Activated T-cell treated with anti-CD3 and anti-CD28 coated beads, Interleukin-2, amount 50 U/mL, for 1 hour (primary cell): ENCODE measurements at regions not wholly inside any gene's neighbourhood (a gene's known extent, or its start where the extent isn't known, plus 50 kb on each side); places are given as distances from the start of the nearest gene placed in this dataset.

Experiments used
- DNase-seq: peaks from one replicate; pipeline ENCODE4 v3.0.0-alpha.2; 2020

- DNase-seq: no peak
Observed at GRCh38 chr10:128694168-128694850, 568.1 kb upstream of the MKI67 start.

DNA sequence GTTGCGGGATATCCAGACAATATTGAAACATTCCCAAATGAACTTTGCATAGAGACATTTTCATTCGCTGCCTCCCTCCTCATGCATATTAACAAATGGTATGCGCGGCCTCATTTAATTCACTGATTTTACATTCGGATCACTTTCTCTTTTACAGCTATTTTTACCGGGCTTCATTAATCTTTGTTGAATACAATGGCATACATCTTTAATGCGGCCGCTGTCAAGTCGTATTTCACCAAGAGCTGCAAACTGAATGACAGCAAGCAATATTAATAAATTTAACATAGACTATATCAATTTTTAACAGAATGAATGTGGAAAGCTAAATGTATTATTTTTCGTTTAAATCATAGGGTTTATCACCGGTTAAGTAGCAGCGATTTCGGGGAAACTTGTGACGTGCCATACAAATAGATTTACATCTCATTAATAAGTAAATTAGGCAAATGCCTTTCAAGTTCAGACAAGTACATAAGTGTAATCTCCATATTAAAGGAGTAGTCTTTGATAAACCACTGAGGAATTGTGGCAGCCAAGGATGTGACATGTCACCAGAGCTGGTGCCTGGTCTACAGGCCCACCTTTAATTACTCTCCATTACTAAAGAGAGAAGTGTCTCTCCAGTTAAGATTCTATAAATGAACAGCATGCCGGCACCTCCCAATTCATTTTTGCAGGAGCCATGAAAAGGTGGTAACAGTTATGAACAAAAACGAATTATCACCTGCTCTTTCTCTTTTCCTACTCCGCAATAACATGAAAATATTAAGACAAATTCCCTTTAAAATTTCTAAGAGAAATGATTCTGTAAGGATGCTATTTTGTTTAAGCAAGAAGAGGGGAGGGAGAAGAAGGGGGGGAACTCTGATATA lies 568.9 kb upstream of the MKI67 start:
- DNase-seq: no peak

DNA sequence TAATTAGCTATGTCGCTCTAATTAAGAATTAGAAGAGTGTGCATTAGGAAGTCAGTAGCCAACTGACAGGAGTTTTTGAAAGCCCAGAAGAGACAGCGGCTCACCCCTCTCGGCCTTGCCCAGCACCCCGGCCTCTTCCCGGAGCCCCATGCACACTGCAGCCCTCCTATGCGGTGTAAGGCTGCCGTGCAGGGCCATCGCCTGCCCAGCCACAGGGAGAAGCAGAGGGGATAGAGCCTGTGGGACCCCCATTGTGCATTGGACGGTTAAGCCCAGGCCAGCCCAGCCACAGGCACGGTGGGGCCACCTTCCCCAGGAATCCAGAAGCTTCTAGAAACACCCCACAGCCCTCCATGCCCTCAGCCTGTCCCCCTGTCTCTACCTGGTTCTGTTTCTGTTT lies 569.7 kb upstream of the MKI67 start:
- no peak for DNase-seq

GRCh38 chr10:128697437-128697836 lies 571.2 kb upstream of the MKI67 start:
- DNase-seq: no peak

- DNase-seq: no peak
Observed at GRCh38 chr10:128701381-128701780, 575.2 kb upstream of the MKI67 start.

DNA sequence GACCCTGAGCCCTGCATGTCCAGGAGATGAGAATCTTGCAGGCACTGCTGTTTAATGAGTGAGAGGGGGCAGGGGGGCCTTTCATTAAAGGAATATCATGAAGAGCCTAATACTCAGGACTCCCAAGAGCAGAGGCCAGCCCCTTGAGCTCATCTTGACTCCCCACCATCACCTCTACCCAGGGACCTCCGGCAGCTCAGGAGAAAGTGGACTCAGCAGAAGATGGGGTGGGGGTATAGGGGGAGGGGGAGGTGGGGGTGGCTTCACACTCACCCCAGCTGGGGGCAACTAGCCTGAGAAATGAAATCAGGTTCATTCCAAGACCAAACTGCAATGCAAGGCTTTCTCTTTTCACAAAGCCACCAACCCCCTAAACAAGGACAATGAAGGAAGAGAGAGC lies 575.6 kb upstream of the MKI67 start:
- DNase-seq: no peak

- DNase-seq: no peak
Observed at GRCh38 chr10:128704716-128705115, 578.5 kb upstream of the MKI67 start.

DNA sequence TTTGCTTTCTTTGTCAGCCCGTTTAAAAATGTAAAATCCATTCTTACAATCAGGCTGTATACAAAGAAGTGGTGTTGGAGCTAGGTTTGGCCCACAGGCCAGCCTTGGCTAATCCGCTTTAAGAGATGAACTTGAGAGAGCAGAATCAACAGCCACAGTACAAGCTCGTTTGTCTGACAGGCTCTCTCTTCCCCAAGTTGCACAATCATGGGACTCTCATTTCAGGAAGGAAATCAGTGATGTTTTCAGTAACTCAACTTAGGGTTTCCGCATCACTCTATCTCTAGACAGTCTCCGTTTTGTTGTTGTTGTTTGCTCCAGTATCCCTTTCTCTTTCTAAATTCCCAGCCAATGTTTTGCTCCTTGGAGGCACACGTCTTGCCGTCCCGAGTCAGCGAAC lies 582.0 kb upstream of the MKI67 start:
- no peak for DNase-seq

GRCh38 chr10:128709686-128710085 lies 583.5 kb upstream of the MKI67 start:
- DNase-seq: no peak

DNA sequence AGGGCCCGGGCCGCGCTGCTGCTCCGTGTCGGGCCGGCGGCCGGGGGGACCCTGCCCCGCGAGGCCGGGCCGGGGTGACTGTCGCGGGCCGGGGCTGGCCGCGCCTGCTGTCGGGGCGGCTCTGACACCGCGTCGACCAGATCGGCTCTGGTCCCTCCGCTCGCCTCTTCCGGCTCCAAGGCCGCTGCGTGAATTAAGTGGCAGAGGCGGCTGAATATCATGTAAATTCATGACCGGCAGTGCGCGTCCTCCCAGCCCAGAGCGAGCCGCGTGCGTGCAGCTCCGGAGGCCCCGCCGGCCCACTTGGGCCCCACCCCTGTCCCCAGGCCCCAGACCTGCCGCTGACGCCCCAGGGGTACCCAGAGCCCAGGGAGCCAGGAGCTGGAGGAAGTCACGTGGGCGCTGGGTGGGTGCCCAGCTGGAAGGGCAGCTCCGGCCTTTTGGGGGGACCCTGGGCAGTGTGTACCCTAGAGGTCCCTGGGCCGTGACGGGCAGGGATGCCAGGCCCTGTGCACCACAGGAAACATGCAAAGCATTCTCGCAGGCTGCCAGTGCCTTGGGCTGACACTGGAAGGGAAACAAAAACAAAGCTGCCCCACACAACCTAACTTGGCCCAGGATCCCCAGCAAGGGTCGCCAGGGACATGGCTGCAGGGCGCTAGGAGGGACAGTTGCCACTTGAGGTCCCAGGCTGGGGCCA lies 584.0 kb upstream of the MKI67 start:
- no peak for DNase-seq

DNA sequence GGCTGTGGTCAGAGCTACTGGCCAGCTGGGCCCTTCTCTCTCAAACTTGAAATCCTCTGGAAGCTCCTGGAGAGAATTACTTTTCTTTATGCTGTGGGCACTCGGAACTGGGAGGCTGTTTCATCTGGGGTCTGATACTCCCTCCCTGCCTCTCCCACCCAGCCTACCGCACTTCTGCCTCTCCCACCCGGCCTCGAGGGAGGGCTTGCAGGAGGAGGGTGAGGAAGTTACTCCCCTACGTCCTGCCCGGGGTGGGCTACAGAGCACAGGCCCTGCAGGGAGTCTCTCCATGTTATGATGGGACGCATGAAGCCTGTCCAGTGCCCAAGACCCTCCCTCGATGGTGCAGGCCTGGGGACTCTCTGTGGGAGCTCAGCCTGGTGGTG lies 584.6 kb upstream of the MKI67 start:
- DNase-seq: no peak

DNA sequence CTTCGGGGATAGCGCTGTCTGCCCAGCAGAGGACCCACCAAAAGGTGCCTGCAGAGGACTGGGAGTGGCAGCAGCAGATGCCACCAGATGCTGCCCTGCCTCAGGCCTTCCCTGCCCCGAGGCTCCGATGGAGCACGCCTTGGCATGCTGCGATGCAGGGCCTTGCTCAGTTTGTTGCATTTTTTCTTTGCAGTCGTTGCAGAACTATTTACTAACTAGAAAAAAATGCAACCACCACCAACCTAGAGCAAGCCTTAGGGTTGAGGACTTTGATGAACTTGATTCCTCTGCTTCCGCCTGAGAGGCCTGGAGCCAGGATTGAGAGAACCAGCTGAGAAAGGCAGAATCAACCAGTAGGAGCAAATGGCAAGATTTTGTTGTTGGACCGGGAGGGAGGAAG lies 585.6 kb upstream of the MKI67 start:
- no peak for DNase-seq

- no peak for DNase-seq
Observed at GRCh38 chr10:128712661-128713400, 586.6 kb upstream of the MKI67 start.

GRCh38 chr10:128713471-128713870 lies 587.2 kb upstream of the MKI67 start:
- DNase-seq: no peak

DNA sequence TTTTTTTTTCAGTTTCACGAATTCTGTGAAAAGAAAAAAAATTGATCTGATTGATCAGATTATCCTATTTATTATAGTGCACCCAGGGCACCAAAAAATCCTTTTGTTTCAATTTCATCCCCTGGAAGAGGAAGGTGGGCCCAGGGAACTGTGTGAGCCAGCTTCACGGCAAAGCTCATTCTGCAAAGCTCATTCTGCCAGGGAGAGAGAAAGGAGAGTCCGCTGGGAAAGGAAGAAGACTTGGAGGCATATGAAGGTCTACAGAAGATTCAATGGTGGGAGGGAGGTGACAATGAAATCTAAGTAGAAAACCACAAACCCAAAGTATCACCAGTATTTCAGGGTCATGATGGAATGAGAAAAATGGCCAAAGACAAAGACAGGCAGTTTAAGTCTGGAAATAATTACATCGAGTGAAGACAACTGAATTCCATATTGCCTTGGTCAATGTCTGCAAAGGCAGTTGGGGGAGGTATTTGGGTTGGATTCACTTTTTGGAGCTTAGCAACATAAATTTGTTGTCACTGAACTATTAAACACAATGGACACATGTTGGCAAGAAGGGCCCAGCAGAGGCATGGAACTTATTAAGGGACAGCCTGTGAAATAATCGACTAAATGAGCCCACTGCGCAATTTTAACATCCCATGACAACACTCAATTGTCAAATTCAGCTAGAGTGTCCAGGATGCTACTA lies 587.8 kb upstream of the MKI67 start:
- DNase-seq: no peak

- no peak for DNase-seq
Observed at GRCh38 chr10:128714644-128715415, 588.6 kb upstream of the MKI67 start.

GRCh38 chr10:128716181-128716580 lies 590.0 kb upstream of the MKI67 start:
- DNase-seq: no peak

DNA sequence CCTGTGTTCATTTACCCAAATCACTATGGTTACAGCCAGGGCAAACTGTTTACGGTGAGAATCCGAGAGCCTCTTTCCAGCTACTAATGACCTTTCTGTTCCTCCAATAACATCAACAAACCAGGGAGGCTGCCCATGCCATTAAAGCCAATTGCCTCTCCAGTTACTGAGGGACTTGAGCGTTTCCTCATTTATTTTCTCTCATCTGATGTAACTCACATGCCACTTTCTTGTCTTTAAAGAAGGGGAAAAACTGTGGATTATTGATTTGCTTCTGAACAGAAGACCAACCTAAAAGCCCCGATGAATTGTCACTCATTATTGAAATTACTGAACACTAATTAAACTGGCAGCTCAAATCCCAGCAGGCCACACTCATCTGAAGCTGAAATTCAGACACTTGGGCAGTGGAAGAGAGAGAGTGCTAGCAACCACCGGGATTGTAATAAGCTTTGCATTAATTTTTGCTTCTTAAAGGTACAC lies 595.8 kb upstream of the MKI67 start:
- no peak for DNase-seq

DNA sequence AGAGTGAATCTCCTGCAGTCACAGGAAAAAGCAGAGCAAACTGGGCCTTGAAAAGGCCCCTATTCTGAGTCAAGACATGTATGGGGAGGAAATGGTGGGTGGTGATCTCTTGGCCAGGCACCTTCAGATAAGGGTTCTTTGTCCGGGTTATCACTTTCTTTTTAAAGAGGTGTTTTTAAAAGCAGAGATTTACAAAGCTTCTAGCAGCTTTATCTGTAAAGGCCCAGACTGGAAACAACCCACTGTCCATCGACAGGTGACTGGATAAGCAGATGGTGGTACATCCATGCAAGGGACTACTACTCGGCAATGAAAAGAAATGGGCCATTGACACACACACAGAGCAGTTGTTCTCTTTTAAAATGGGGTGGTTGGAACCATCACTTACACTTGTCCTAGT lies 596.7 kb upstream of the MKI67 start:
- DNase-seq: no peak

GRCh38 chr10:128723631-128724205 lies 597.5 kb upstream of the MKI67 start:
- no peak for DNase-seq

DNA sequence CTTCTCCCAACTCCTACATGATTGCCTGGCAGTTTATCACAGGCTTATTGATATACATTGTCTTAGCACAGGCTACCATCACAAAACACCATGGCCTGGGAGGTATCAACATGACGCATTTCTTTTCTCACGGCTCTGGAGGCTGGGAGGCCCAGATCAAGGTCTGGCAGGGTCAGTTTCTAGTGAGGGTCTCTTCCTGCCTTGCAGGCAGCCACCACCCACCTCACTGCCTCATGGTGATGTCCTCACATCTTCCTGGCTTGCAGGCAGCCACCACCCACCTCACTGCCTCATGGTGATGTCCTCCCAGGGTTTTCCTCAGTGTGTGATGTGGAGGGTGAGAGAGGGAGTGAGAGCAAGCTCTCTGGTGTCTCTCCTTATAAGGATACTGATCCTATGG lies 599.3 kb upstream of the MKI67 start:
- no peak for DNase-seq
